ENCODE measurements at regions not wholly inside any gene's neighbourhood (a gene's known extent, or its start where the extent isn't known, plus 50 kb on each side); places are given as distances from the start of the nearest gene placed in this dataset.

DNA sequence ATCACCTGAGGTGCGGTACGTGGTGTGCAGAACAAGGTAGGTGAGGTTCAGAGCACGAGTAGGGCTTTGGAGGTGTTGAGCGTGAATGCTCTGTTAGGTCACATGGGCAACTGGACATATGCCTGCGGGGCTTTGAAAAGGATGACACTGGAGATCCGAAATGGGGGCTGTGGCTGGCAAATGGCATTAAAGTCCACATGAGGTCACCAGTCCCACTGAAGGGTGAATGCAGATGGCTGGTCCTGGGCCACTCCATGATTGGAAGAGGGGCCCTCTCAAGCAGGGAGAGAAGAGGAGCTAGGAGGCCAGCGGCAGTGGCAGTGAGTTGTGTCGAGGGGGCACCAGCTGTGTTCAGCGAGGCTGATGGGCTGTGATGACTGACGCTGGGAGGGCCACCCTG lies 254.9 kb upstream of the SHH start:
- intact Hi-C loops (cut with DNase I), result no loop called here
- Histone ChIP-seq H3K27ac (no peak overlapping the region), H3K36me3 (no peaks in the 10 kb centered on the region), H3K4me3 (no peak overlapping the region), H3K4me1 (replicated peaks) (no peaks in the 10 kb centered on the region), H3K9me3 (no peaks in the 10 kb centered on the region), H3K27me3 (replicated peaks; ENCODE audit: insufficient read depth) (no peaks in the 10 kb centered on the region)
- TF ChIP-seq CTCF (IDR thresholded peaks at IDR 0.05), result no peak
- no peak for TF ChIP-seq POLR2AphosphoS5 (IDR thresholded peaks at IDR 0.05)
- TF ChIP-seq POLR2A (IDR thresholded peaks at IDR 0.05), result no peak
- WGBS, result 94% methylated on average over 10 of the region's 10 CpGs
- no peak for DNase-seq (ENCODE audit: low spot score)

- H3K27ac ChIP-seq, result no peak overlapping the region
- TF ChIP-seq POLR2AphosphoS5 (IDR thresholded peaks at IDR 0.05) (no peak), CTCF (IDR thresholded peaks at IDR 0.05) (no peak), POLR2A (IDR thresholded peaks at IDR 0.05) (no peak)
- no peak overlapping the region for H3K4me3 ChIP-seq
- H3K4me1 ChIP-seq (replicated peaks), result no peaks in the 10 kb centered on the region
- intact Hi-C loops (cut with DNase I), result no loop called here
- H3K36me3 ChIP-seq, result no peaks in the 10 kb centered on the region
- WGBS, result 37% methylated on average over 3 of the region's 3 CpGs
- no peaks in the 10 kb centered on the region for H3K27me3 ChIP-seq (replicated peaks; ENCODE audit: insufficient read depth)
- no peak for DNase-seq (ENCODE audit: low spot score)
- H3K9me3 ChIP-seq, result no peaks in the 10 kb centered on the region
These were observed 253.1 kb upstream of the SHH start for GRCh38 chr7:156065400-156065799.

DNA sequence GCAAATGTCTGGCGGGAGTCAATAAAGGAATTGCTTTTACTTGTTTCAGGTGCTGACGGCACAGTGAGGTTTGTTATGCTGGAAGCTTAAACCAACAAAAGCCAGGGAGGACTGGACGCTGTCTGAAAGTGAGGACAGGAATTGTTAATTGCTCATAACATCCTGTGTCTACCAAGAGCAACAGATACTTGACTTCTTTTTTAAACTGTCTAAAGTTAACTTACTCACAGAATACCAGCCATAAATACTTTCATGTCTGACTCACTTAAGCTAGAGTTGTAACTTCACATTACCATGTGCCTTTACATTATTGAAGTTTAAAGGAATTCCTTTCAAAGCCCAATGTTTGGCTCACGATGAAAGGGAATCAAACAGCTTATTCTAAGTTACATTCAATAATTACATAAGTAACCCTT lies 252.7 kb upstream of the SHH start:
- Histone ChIP-seq H3K4me1 (replicated peaks) (no peaks in the 10 kb centered on the region), H3K27me3 (replicated peaks; ENCODE audit: insufficient read depth) (no peaks in the 10 kb centered on the region), H3K9me3 (no peaks in the 10 kb centered on the region), H3K36me3 (no peaks in the 10 kb centered on the region), H3K4me3 (no peak overlapping the region), H3K27ac (no peak overlapping the region)
- no peak for TF ChIP-seq CTCF (IDR thresholded peaks at IDR 0.05)
- no peak for TF ChIP-seq POLR2AphosphoS5 (IDR thresholded peaks at IDR 0.05)
- no peak for TF ChIP-seq POLR2A (IDR thresholded peaks at IDR 0.05)
- intact Hi-C loops (cut with DNase I), result no loop called here
- 6% methylated on average over 4 of the region's 4 CpGs for WGBS
- DNase-seq (ENCODE audit: low spot score), result no peak

GRCh38 chr7:156063241-156063810 lies 251.1 kb upstream of the SHH start:
- DNase-seq (ENCODE audit: low spot score), result no peak
- intact Hi-C loops (cut with DNase I), result no loop called here
- Histone ChIP-seq H3K27ac (no peak overlapping the region), H3K27me3 (replicated peaks; ENCODE audit: insufficient read depth) (no peaks in the 10 kb centered on the region), H3K36me3 (no peaks in the 10 kb centered on the region), H3K4me3 (no peak overlapping the region), H3K9me3 (no peaks in the 10 kb centered on the region), H3K4me1 (replicated peaks) (no peaks in the 10 kb centered on the region)
- no peak for TF ChIP-seq CTCF (IDR thresholded peaks at IDR 0.05)
- no peak for TF ChIP-seq POLR2A (IDR thresholded peaks at IDR 0.05)
- TF ChIP-seq POLR2AphosphoS5 (IDR thresholded peaks at IDR 0.05), result no peak
- WGBS, result 94% methylated on average over 28 of the region's 28 CpGs

DNA sequence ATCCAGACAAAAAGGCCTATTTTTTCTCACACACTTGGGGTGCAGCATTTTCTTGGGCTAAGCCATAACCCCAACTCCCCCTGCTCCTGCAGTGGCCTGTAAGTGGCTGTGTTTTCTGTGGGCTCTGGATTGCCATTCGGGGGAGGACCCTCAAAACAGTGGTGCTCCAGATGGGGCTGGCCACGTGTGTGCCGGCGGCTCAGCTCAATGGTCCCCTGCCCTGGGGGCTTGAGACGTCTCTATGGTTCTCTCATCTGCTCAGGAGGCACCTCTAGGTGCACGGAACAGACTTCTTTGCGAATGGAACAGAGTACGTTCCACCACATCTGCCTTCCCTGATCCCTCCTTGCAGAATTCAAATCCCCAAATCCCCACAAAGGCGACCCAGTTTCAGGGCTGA lies 250.0 kb upstream of the SHH start:
- H3K27ac ChIP-seq, result no peak overlapping the region
- H3K4me3 ChIP-seq, result no peak overlapping the region
- H3K27me3 ChIP-seq (replicated peaks; ENCODE audit: insufficient read depth), result no peaks in the 10 kb centered on the region
- intact Hi-C loops (cut with DNase I), result no loop called here
- no peaks in the 10 kb centered on the region for H3K36me3 ChIP-seq
- no peaks in the 10 kb centered on the region for H3K4me1 ChIP-seq (replicated peaks)
- 93% methylated on average over 9 of the region's 9 CpGs for WGBS
- no peaks in the 10 kb centered on the region for H3K9me3 ChIP-seq
- no peak for DNase-seq (ENCODE audit: low spot score)
- TF ChIP-seq POLR2AphosphoS5 (IDR thresholded peaks at IDR 0.05) (no peak), POLR2A (IDR thresholded peaks at IDR 0.05) (no peak), CTCF (IDR thresholded peaks at IDR 0.05) (no peak)
